ENCODE measurements at regions not wholly inside any gene's neighbourhood (a gene's known extent, or its start where the extent isn't known, plus 50 kb on each side); places are given as distances from the start of the nearest gene placed in this dataset.

- DNase-seq, result no peak
These were observed 310.5 kb upstream of the IRX5 start for GRCh38 chr16:54620197-54620596.

GRCh38 chr16:54616610-54617009, 314.1 kb upstream of the IRX5 start:
- DNase-seq, result no peak

DNA sequence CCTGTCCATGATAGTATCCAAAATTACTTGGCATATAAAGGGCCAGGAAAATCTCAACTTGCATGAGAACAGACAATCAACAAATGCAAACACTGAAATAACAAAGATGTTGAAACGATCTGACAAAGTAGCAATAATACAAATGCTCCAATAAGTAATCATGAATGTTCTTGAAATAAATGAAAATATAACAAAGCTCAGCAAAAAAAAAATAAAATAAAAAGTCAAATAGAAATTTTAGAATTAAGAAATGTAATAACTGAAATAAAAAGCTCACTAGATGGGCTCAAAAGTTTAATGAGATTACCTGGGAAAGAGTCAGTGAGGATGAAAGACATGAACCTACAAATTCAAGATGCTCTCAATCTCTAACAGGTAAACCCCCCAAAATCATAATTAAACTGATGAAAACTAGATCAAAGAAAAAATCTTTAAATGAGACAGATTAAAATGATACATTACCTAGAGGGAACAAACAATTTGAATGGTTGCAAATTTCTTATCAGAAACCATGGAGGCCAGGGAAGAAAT, 319.0 kb upstream of the IRX3 start:
- no peak for DNase-seq

DNA sequence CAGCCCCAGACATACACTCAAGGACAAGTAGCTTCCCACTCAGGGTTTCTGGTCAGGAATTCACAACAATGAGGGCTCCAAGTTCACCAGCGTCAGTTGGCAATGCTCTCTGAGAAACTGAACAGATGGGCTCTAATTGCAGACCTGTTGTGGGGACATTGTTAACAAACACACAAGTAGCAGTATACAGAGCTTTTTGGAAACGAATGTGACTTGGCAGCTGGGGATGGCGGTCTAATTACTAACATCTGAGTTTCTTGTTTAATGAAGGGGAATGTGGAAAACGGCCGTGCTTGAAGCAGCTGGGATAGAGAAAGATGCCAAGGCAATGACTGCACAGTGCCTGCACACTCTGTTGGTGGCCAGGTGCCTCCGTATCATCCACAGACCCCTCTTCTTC, 316.1 kb upstream of the IRX3 start:
- no peak for DNase-seq

DNA sequence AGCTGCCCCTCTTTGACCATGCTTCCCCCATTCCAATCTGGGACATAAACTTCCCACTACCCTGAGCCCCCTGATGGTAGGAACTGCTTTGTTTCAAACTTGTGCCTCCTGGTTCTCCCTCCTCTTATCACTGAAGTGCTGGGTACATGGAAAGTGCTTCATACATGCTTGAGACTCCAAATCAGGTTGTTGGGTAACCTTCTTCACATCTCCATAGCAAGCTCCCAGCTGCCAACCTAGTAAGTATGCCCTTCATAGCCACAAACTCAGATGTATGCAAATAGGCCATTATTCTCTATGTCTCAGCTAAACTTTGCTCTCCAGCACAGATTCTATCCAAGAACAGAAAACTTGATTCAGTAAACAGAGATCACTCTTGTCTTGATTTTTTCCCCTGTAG, 310.6 kb upstream of the IRX3 start:
- DNase-seq, result no peak

- DNase-seq, result no peak
These were observed 309.0 kb upstream of the IRX3 start for GRCh38 chr16:54595621-54596020.

DNA sequence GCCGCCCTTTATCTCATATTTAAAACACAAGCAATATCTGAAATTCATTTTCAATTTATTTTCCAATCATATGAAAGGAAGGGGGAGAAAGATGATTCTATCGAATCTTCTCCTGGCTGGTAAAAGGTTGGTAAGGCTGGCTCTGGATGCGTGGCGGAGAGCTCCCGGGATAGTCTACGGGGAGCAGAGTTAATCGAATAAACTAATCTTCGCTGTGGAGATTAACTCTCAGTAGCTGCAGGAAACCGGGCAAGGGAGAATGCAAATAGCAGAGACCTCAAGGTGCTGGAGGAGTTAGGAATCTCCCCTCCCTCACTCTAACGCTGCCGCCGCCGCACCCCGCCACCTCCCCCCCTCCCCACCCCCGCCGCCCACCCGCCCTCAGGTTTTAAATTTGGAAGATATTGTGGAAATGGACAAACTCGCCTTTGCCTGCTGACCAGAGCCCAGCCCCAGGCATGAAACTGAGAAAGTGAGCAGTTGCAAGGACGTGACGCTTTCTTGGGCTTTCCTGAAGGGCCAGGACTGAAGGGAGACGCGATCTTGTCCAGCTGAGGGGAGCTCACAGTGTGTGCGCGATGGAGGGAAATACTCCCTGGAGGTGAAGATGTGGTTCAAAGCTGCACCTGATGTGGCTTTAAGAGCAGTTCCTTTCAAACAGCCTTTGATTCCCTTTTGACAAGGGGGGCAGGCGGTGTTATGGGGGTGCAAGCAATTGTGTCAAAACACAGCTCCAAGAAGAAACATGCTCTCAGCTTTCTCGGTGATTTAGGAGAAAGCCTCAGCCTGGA, 308.2 kb upstream of the IRX3 start:
- DNase-seq, result no peak

DNA sequence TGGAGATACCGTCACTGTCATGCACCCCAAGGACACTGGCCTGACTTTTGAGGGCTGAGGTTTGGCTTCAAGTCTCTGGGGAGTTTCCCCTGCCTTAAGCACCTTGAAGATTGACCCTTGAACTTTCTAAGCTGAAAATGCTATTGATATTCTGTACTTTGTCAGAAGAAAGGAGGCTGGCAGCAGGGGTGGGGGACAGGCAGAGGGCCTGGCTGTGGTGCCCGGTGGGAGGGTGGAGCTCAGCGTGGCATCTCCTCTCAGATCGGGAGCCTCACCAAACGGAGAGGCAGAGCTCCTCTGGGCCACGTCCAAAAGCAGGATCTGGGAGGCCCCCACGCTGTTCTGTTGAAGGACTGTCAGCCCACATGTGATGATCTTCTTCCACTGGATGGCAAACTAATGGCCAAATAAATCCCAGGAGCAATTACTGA, 305.2 kb upstream of the IRX3 start:
- no peak for DNase-seq

- DNase-seq, result no peak
These were observed 304.2 kb upstream of the IRX3 start for GRCh38 chr16:54590836-54591235.

DNA sequence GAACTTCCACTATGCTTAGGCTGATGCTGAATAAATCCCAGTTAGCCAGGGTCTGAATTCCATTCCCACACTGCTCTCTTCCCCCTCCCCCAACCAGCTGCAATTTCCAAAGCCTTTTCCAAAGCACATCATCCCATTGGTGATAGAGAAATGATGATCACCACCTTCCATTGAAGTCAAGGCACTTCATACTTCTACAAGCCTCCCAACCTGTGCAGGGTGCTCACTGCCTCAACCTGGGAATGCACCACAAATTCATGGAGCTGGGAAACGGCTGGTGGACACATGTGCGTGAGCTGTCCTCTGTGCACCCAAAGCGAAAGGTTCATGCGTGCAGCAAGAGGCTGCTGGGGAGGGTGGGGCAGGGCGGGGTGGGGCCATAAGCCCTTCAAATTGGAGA, 302.7 kb upstream of the IRX3 start:
- DNase-seq, result no peak

DNA sequence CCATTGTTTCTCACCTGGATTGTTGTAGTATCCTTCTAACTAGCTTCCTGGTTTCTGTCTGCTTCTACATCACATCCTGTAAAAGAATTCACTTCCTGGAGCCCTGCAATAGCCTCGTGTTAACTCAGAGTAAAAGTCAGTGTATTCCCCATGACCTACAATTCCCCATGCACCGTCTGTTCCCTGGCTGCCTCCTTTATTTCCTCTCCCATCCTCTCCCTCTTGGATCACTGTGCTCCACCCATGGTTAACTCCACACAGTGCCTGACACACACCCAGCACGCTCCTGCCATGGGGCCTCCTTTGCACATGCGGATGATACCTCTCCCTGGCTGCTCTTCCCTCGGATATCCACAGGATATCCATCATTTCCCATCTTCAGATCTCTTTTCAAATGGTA, 301.4 kb upstream of the IRX3 start:
- no peak for DNase-seq

GRCh38 chr16:54587176-54587515, 300.6 kb upstream of the IRX3 start:
- no peak for DNase-seq

DNA sequence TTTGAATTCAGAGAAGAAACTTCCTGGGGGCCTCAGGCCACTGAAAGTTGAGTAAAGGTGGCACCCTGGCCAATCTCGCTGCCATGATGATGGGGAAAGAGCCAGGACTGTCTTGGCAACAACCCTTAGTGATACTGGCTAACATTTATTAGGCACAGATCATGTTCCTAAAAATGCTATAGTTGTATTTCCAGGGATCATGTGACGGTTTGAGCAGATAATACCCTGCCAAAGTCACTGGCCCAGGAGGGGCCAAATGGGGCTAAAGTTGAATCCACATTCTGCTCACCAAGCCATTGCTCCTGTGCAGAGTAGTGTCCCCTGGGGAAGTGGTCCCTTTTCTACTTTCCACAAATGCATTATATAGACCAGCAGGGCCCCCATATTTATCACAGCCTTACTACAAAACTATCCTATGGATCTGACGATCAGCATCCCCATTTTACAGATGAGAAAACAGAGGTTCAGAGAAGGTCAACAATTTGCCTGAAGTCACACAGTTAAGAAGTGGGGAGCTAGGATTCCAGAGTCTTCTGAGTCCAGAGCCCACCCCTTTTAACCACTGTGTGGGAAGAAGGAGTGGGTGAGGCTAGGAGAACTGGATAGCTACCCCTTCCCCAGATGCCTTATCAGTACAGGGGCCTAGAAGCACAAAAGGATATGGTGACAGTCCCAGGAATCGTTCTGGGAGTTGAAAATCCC, 300.0 kb upstream of the IRX3 start:
- DNase-seq, result no peak

- no peak for DNase-seq
These were observed 299.4 kb upstream of the IRX3 start for GRCh38 chr16:54585998-54586340.

DNA sequence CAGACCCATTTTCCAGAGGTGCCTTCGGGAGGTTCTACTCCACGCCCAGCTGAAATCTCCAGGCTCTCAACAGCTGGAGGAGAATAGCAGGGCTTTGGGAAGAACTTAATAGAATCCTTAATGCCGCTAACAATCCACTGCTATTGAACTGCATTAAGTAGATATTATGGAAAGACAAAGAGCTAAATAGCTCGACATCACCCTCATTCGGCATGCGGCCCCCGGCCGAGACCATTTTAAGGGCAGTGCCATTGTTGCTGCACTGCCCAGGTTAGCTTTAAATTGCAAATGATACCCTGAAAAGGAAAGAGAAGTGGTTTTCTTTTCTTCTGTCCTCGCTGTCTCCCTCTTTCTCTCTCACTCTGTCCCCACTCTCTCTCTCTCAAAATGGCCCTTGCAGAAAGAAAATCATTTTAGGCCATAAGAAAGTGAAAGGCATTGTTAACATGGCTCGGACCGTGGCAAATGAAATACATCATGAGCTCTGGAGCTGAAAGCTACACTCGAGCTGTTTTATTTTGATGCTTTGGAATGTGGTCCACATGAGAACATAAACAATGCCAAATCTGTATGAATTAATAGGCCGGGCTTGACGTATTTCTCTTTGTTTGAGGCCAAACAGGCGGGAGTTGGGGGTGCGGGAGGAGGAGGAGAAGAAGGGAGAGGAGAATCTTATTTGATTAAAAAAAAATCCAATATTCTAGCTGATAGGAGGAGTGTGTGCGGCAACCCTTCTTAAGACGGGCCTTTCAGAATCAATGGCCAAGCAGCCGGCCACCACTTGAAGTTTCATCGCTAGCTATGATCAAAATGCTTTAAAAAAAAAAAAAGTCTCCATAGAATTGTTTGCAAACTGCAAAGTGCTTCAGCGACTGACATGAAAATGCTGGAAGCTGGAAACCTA, 298.8 kb upstream of the IRX3 start:
- DNase-seq, result no peak

- no peak for DNase-seq
These were observed 297.5 kb upstream of the IRX3 start for GRCh38 chr16:54584121-54584520.

DNA sequence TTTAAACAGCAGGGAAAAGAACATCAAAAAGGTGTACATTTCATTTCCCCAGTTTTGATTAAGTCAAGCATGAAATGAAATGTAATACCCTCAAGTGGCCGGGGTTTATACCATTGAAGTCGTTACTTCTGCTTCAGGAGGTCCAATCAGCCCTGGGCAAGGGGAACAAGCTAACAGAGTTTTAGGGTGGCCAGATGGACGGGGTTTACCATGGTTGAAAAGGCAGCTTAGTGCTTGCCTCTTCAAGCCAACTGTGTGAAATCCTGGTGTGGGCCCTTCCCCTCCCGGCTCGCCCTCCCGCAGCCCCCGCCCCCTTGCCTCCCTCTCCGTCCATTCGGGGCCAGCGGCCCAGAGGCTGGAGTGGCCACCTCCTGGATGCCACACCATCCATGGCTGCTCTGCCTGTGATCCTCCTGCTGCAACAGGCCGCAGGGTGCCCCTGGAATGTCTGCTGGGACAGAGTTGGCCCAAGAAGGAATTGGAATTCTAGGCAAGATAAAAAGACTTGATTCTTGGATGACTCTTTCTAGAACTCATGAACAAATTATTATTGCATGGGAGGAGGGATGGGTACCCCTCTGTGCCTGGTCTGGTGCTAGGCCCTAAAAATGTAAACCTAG, 296.2 kb upstream of the IRX3 start:
- DNase-seq, result no peak

- no peak for DNase-seq
These were observed 292.6 kb upstream of the IRX3 start for GRCh38 chr16:54579106-54579728.

DNA sequence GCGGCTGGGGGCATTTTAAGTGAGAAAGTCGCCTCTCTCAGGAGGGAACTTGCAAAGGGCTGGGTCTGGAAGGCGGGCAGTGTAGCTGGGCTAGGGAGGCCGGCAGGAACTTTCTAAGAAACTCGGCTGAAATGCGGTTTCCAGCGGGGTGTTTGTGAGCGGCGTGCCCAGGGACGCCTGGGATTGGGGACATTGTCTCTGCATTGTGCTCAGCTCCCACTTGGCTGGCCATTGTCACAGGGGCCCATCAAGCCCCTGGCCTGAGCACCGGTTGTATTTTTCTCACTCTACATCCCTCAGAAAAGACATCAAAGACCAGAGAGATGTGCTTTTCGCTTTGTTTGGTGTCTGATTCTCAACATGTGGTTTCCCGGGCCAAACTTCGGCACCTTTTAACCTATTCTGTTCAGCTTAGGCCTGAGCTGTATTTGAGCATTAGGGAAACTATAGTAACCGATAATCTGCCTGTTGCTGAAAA, 291.1 kb upstream of the IRX3 start:
- DNase-seq, result no peak

DNA sequence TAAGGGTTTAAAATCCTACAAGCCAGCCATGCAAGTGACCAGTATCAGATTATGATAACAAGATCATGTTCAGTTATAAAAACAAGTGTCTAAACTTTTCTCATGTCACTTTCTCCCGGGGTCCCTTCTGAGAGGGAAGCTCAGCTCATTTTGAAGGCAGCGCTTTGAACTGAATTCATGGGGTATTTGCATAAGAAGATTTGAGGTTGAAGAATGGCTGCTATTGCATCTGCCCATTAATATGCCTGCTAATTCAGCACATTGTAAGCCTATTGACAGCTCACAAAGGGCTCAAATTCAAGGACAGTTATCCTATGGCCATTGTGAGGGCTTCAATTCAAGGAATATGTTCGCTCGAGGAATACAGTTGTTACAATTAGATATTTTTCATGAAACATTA, 290.2 kb upstream of the IRX3 start:
- DNase-seq, result no peak

DNA sequence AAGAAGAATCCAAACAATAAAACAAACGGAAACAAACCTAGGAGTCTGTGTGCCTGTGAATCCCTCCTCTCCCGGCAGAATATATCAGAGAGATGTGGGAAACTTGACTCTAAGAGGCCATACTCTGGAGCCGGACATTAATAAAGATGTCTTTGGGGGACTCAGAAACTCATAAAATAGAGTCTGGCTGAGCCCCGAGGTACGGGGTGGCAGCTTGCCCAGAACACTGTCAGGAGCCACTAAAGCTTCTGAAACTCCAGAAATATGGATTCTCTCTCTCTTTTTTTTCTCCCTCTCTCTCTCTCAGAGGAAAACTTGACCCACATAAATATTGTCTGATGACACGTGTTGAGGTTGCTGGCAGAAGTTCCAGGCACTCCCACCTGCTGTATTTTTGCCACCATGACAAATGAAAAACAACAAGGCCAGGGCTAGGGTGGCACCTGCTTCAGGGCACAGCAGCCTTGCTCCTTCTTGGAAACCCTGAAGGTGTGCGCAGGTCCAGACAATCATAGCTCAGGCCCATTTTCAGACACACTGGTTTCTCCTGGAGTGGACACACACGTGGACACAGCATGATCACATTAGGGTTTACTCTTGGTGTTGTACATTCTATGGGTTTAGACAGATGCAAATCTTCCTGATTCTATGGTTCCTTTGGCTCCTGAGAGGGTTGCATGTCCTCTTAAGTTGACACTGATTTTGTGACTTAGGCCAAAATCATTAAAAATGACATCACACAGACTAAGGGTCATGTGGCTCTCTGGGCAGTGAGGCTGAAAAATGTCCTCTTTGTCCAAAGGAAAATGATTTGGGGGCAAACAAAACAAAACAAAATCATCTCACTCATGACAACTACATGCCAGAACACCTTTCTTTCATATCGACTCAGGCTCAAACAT, 282.6 kb upstream of the IRX3 start:
- no peak for DNase-seq

Data from T-helper 1 cell (primary cell).